B cell (primary cell): ENCODE measurements at regions not wholly inside any gene's neighbourhood (a gene's known extent, or its start where the extent isn't known, plus 50 kb on each side); places are given as distances from the start of the nearest gene placed in this dataset.

ENCODE experiments used
- EZH2 ChIP-seq: IDR thresholded peaks from 2 replicates; pipeline ENCODE4 v1.6.1; 2012; ENCODE audit warnings: borderline replicate concordance, low read depth, mild to moderate bottlenecking, moderate library complexity, low read length; ENCODE audit not compliant: insufficient read depth, poor library complexity, severe bottlenecking
- TF ChIP-seq, protein P1 (sequence below): fragments of 200-600 bp; IDR thresholded peaks from one replicate; pipeline ENCODE4 v1.8.0; 2022; ENCODE audit warnings: antibody characterized with exemption, mild to moderate bottlenecking

- TF ChIP-seq, protein P1, sequence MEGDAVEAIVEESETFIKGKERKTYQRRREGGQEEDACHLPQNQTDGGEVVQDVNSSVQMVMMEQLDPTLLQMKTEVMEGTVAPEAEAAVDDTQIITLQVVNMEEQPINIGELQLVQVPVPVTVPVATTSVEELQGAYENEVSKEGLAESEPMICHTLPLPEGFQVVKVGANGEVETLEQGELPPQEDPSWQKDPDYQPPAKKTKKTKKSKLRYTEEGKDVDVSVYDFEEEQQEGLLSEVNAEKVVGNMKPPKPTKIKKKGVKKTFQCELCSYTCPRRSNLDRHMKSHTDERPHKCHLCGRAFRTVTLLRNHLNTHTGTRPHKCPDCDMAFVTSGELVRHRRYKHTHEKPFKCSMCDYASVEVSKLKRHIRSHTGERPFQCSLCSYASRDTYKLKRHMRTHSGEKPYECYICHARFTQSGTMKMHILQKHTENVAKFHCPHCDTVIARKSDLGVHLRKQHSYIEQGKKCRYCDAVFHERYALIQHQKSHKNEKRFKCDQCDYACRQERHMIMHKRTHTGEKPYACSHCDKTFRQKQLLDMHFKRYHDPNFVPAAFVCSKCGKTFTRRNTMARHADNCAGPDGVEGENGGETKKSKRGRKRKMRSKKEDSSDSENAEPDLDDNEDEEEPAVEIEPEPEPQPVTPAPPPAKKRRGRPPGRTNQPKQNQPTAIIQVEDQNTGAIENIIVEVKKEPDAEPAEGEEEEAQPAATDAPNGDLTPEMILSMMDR, result no peak
- TF ChIP-seq EZH2, result no peak
Measured at GRCh38 chr4:181957088-181957487, 286.1 kb upstream of the TENM3 start.
